Transverse colon (tissue), 4 donors: ENCODE measurements at regions not wholly inside any gene's neighbourhood (a gene's known extent, or its start where the extent isn't known, plus 50 kb on each side); places are given as distances from the start of the nearest gene placed in this dataset.
A peak's percentile ranks its signal among the peaks of the same experiment; 100 is the strongest.

Experiments used
- DNase-seq: peaks from one replicate; pipeline ENCODE4 v3.0.0-alpha.2; 2019
- H3K27ac ChIP-seq, 4 donors: fragments of 200-600 bp; sonication (generic); 2 replicates each; pipeline ENCODE4 v1.5.1; 2016 to 2018; ENCODE audit warnings: inconsistent platforms in 4 of 4
- H3K27me3 ChIP-seq: fragments of 200-600 bp; sonication (generic); 2 replicates; pipeline ENCODE4 v1.5.1; 2017; ENCODE audit warnings: inconsistent platforms
- H3K36me3 ChIP-seq, 4 donors: fragments of 200-600 bp; sonication (generic); 2 replicates each; pipeline ENCODE4 v1.5.1; 2017 to 2019; ENCODE audit warnings: inconsistent platforms in 4 of 4
- H3K4me1 ChIP-seq, 4 donors: fragments of 200-600 bp; sonication (generic); 2 replicates each; pipeline ENCODE4 v1.5.1; 2017 to 2020; ENCODE audit warnings: inconsistent platforms in 4 of 4
- H3K4me3 ChIP-seq, 4 donors: fragments of 200-600 bp; sonication (generic); 1 replicate in 1 of 4; 2 replicates in 3 of 4; pipeline versions ENCODE4 v1.5.1 to v1.6.1; 2017 to 2019; ENCODE audit warnings: inconsistent platforms in 4 of 4
- H3K9me3 ChIP-seq, 2 donors: fragments of 200-600 bp; sonication (generic); 2 replicates each; pipeline ENCODE4 v1.5.1; 2017 to 2019; ENCODE audit warnings: inconsistent platforms in 2 of 2
- CTCF ChIP-seq, 5 experiments: fragments of 200-600 bp in 3 of 5; fragments of 450-650 bp in 2 of 5; sonication (generic) in 3 of 5; IDR thresholded peaks; 1 replicate in 2 of 5; 2 replicates in 3 of 5; pipeline ENCODE4 v1.5.1; 2016 to 2017; ENCODE audit warnings: antibody characterized with exemption in 5 of 5, inconsistent platforms in 3 of 5, mild to moderate bottlenecking in 2 of 5, moderate library complexity in 1 of 5
- EP300 ChIP-seq: sonication (generic); formaldehyde crosslinking; IDR thresholded peaks from one replicate; pipeline ENCODE4 v1.6.1; 2017; ENCODE audit warnings: antibody characterized with exemption, low read depth
- POLR2A ChIP-seq: fragments of 450-650 bp; IDR thresholded peaks from one replicate; pipeline ENCODE4 v1.6.1; 2016; ENCODE audit warnings: antibody characterized with exemption, mild to moderate bottlenecking, moderate library complexity
- POLR2AphosphoS5 ChIP-seq, 3 donors: sonication (generic); formaldehyde crosslinking; IDR thresholded peaks; one replicate each; pipeline ENCODE4 v1.6.1; 2016; ENCODE audit warnings: antibody characterized with exemption in 3 of 3
- WGBS, 2 donors: methylation state at CpG; one replicate each; pipeline ENCODE4 v1.1.5; 2018; ENCODE audit warnings: low coverage in 1 of 2; 5-methylcytosine and 5-hydroxymethylcytosine counted together
- in situ Hi-C, 4 donors: fragments of 200-750 bp; cut with MboI; loops; one replicate each; pipeline versions ENCODE4 v1.15.0 to v1.15.1; 2017; ENCODE audit warnings: low sequenced_read_pairs in 3 of 4, low pct_ligation_motif_present in 1 of 4, low pct_unique_long_range_greater_than_20kb in 1 of 4
- intact Hi-C: fragments of 100-400 bp; cut with DNase I; formaldehyde crosslinking; loops from one replicate; pipeline ENCODE4 v1.15.1; 2023; ENCODE audit warnings: low total_unique reads

- Histone ChIP-seq H3K4me1 (no peaks in the 10 kb centered on the region), H3K4me3 (no peak overlapping the region), H3K27me3 (no peaks in the 10 kb centered on the region), H3K36me3 (no peaks in the 10 kb centered on the region), H3K9me3 (no peaks in the 10 kb centered on the region), H3K27ac (no peak overlapping the region)
- in situ Hi-C loops (no loop called here), intact Hi-C loops (no loop called here)
- DNase-seq, result no peak
- 78 to 80% methylated on average over 1 to 2 of the region's 2 CpGs for WGBS, 2 donors
- TF ChIP-seq EP300, result no peak
- no peak for TF ChIP-seq POLR2AphosphoS5 (IDR thresholded peaks at IDR 0.05)
- no peak for TF ChIP-seq CTCF (IDR thresholded peaks at IDR 0.05)
- TF ChIP-seq POLR2A, result no peak
These were observed 179.2 kb downstream of the SLC7A11 start for GRCh38 chr4:138062929-138063328.

GRCh38 chr4:138056541-138056940 is 185.6 kb downstream of the SLC7A11 start:
- in situ Hi-C loops (no loop called here), intact Hi-C loops (no loop called here)
- no peak for TF ChIP-seq EP300
- no peak for TF ChIP-seq POLR2A
- TF ChIP-seq CTCF (IDR thresholded peaks at IDR 0.05), result no peak
- Histone ChIP-seq H3K4me1 (peaks cover 0 to 8% (median 0%) of the 10 kb centered on the region in 4 donors), H3K27ac (no peak overlapping the region), H3K4me3 (no peak overlapping the region), H3K27me3 (no peaks in the 10 kb centered on the region), H3K9me3 (no peaks in the 10 kb centered on the region), H3K36me3 (no peaks in the 10 kb centered on the region)
- DNase-seq, result no peak
- whole genome bisulfite sequencing, 2 donors, result 20 to 29% methylated on average over 2 of the region's 2 CpGs

GRCh38 chr4:138055890-138056289 is 186.3 kb downstream of the SLC7A11 start:
- no peak for DNase-seq
- Histone ChIP-seq H3K9me3 (no peaks in the 10 kb centered on the region), H3K4me1 (peaks cover 0 to 8% (median 0%) of the 10 kb centered on the region in 4 donors), H3K36me3 (no peaks in the 10 kb centered on the region), H3K27ac (no peak overlapping the region), H3K4me3 (no peak overlapping the region), H3K27me3 (no peaks in the 10 kb centered on the region)
- TF ChIP-seq CTCF (IDR thresholded peaks at IDR 0.05) (no peak), POLR2A (no peak), POLR2AphosphoS5 (IDR thresholded peaks at IDR 0.05) (no peak), EP300 (no peak)
- intact Hi-C loops (no loop called here), in situ Hi-C loops (no loop called here)
- 93 to 95% methylated on average over 2 of the region's 2 CpGs for WGBS, 2 donors

- DNase-seq, result no peak
- H3K27me3 ChIP-seq, result no peaks in the 10 kb centered on the region
- H3K4me3 ChIP-seq, result no peak overlapping the region
- H3K9me3 ChIP-seq, result no peaks in the 10 kb centered on the region
- intact Hi-C loops, result no loop called here
- H3K27ac ChIP-seq, result peak overlapping the region in 3 of 4 donors; percentile 9 to 61 (median 28)
- 56 to 67% methylated on average over 3 to 5 of the region's 5 CpGs for WGBS, 2 donors
- TF ChIP-seq POLR2AphosphoS5 (IDR thresholded peaks at IDR 0.05) (peak; percentile 13 to 56 (median 29)), EP300 (no peak), CTCF (IDR thresholded peaks at IDR 0.05) (no peak)
- H3K4me1 ChIP-seq, result peaks cover 0 to 8% (median 0%) of the 10 kb centered on the region in 4 donors
- in situ Hi-C loops, result no loop called here
- H3K36me3 ChIP-seq, result no peaks in the 10 kb centered on the region
These were observed 188.4 kb downstream of the SLC7A11 start for GRCh38 chr4:138053641-138054301.
